HG02943 (cell line): ENCODE measurements at regions not wholly inside any gene's neighbourhood (a gene's known extent, or its start where the extent isn't known, plus 50 kb on each side); places are given as distances from the start of the nearest gene placed in this dataset.
"Not testable (repeated sequence)": the region's sequence is repeated elsewhere in the genome, so short reads cannot be mapped to it uniquely, and the experiment has no call there.

Experiments
- ATAC-seq: cut with Tn5 transposase; IDR thresholded peaks from one replicate; pipeline ENCODE4 v1.9.1; 2021; ENCODE audit warnings: mild to moderate bottlenecking, low read depth, moderate library complexity; ENCODE audit not compliant: unreplicated experiment

- no peak for ATAC-seq
Observed at GRCh38 chr9:115883467-115884329, 269.9 kb upstream of the PAPPA start.

- no peak for ATAC-seq
Observed at GRCh38 chr9:115884846-115885245, 268.7 kb upstream of the PAPPA start.

GRCh38 chr9:115888131-115888530 lies 265.5 kb upstream of the PAPPA start:
- no peak for ATAC-seq

- no peak for ATAC-seq
Observed at GRCh38 chr9:115891929-115892328, 261.7 kb upstream of the PAPPA start.

GRCh38 chr9:115898478-115898877 lies 255.1 kb upstream of the PAPPA start:
- ATAC-seq = not testable (repeated sequence)

- no peak for ATAC-seq
Observed at GRCh38 chr9:115900698-115901097, 252.9 kb upstream of the PAPPA start.

- ATAC-seq = no peak
Observed at GRCh38 chr9:115910959-115911358, 242.6 kb upstream of the PAPPA start.

- ATAC-seq = no peak
Observed at GRCh38 chr9:115912086-115912485, 241.5 kb upstream of the PAPPA start.

GRCh38 chr9:115913696-115914095 lies 239.9 kb upstream of the PAPPA start:
- ATAC-seq = no peak

GRCh38 chr9:115914291-115914690 lies 239.3 kb upstream of the PAPPA start:
- no peak for ATAC-seq

- ATAC-seq = no peak
Observed at GRCh38 chr9:115921301-115921700, 232.3 kb upstream of the PAPPA start.

GRCh38 chr9:115922444-115922843 lies 231.1 kb upstream of the PAPPA start:
- ATAC-seq = no peak

- no peak for ATAC-seq
Observed at GRCh38 chr9:115923410-115923809, 230.2 kb upstream of the PAPPA start.

- no peak for ATAC-seq
Observed at GRCh38 chr9:115923903-115924668, 229.5 kb upstream of the PAPPA start.

GRCh38 chr9:115924669-115924987 lies 229.0 kb upstream of the PAPPA start:
- ATAC-seq = no peak

GRCh38 chr9:115925424-115925823 lies 228.2 kb upstream of the PAPPA start:
- ATAC-seq = no peak

- ATAC-seq = no peak
Observed at GRCh38 chr9:115930472-115930871, 223.1 kb upstream of the PAPPA start.

GRCh38 chr9:115938479-115938878 lies 215.1 kb upstream of the PAPPA start:
- ATAC-seq = no peak

GRCh38 chr9:115939065-115939765 lies 214.4 kb upstream of the PAPPA start:
- no peak for ATAC-seq

GRCh38 chr9:115941561-115942315 lies 211.9 kb upstream of the PAPPA start:
- ATAC-seq = no peak
